Brain microvascular endothelial cell (primary cell): ENCODE measurements at regions not wholly inside any gene's neighbourhood (a gene's known extent, or its start where the extent isn't known, plus 50 kb on each side); places are given as distances from the start of the nearest gene placed in this dataset.

Experiments
- DNase-seq: peaks from one replicate; pipeline ENCODE4 v3.0.0-alpha.2; 2020
- H3K27ac ChIP-seq: fragments of 250-450 bp; sonication (Bioruptor Pico); 2 replicates; pipeline ENCODE4 v1.5.1; 2020; ENCODE audit warnings: mild to moderate bottlenecking, moderate library complexity
- H3K27me3 ChIP-seq: fragments of 250-450 bp; sonication (Bioruptor Pico); replicated peaks from 2 replicates; pipeline ENCODE4 v1.5.1; 2020; ENCODE audit warnings: mild to moderate bottlenecking
- H3K36me3 ChIP-seq: fragments of 250-450 bp; sonication (Bioruptor Pico); replicated peaks from 2 replicates; pipeline ENCODE4 v1.5.1; 2020; ENCODE audit warnings: mild to moderate bottlenecking
- H3K4me3 ChIP-seq: 2 replicates; pipeline ENCODE4 v1.5.1; 2011; ENCODE audit warnings: low read depth, mild to moderate bottlenecking, control low read depth, low read length, moderate library complexity
- in situ Hi-C: cut with HindIII; loops from 2 replicates; pipeline ENCODE4 v1.10.0; 2017; ENCODE audit warnings: low sequenced_read_pairs, low pct_ligation_motif_present
- TF ChIP-seq, protein P1 (sequence below): IDR thresholded peaks from 2 replicates; pipeline ENCODE4 v1.5.1; 2011; ENCODE audit warnings: low read depth, mild to moderate bottlenecking, moderate library complexity, low read length, control low read depth, inconsistent platforms; ENCODE audit errors: missing control alignments

DNA sequence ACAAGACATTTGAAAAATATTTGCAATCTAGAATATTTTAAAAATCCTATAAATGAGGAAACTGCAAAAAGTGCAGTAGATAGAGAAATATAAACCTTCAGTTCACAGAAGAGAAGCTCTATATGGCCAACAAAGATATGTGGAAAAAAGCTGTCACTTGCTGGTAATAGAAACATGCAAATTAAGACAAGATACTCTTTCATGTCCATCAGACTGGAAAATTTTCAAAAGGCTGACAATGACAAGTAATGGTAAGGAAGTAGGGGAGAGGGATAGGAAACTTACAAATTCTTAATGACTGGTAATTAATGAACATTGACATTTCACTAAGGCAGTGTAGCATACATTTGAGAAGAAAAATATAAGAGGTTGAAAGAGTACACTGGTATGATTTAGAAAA lies 147.9 kb downstream of the MRPL39 start:
- Histone ChIP-seq H3K4me3 (no peak overlapping the region), H3K27me3 (no peaks in the 10 kb centered on the region), H3K27ac (no peak overlapping the region), H3K36me3 (no peaks in the 10 kb centered on the region)
- DNase-seq = no peak
- in situ Hi-C loops = no loop called here
- TF ChIP-seq, protein P1, sequence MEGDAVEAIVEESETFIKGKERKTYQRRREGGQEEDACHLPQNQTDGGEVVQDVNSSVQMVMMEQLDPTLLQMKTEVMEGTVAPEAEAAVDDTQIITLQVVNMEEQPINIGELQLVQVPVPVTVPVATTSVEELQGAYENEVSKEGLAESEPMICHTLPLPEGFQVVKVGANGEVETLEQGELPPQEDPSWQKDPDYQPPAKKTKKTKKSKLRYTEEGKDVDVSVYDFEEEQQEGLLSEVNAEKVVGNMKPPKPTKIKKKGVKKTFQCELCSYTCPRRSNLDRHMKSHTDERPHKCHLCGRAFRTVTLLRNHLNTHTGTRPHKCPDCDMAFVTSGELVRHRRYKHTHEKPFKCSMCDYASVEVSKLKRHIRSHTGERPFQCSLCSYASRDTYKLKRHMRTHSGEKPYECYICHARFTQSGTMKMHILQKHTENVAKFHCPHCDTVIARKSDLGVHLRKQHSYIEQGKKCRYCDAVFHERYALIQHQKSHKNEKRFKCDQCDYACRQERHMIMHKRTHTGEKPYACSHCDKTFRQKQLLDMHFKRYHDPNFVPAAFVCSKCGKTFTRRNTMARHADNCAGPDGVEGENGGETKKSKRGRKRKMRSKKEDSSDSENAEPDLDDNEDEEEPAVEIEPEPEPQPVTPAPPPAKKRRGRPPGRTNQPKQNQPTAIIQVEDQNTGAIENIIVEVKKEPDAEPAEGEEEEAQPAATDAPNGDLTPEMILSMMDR = no peak

DNA sequence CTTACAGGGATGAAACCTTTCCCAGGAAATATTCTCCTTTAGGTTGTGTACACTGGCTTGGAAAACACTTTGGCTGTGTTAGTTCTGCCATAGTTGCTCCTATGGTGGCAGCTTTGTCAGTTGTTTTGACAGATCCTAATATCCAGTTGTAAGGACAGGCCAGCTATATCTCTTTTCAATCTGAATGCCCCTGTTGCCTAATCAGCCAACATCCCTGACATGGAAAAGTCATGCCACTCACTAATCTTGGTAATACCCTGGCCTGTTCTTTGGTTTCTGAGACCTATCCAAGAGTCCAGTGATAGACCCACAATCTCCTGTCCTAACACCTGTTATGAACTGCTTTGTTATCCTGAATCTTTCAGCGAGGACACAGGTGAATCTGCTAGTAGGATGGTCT lies 148.8 kb downstream of the MRPL39 start:
- no peak for DNase-seq
- in situ Hi-C loops = no loop called here
- no peaks in the 10 kb centered on the region for H3K36me3 ChIP-seq
- H3K27ac ChIP-seq = no peak overlapping the region
- TF ChIP-seq, protein P1 = no peak
- no peak overlapping the region for H3K4me3 ChIP-seq
- H3K27me3 ChIP-seq = no peaks in the 10 kb centered on the region

GRCh38 chr21:25457946-25458345 lies 149.3 kb downstream of the MRPL39 start:
- no peaks in the 10 kb centered on the region for H3K27me3 ChIP-seq
- no peak overlapping the region for H3K4me3 ChIP-seq
- peak overlapping the region; percentile 58 for H3K27ac ChIP-seq
- no peak for DNase-seq
- in situ Hi-C loops = no loop called here
- TF ChIP-seq, protein P1 = no peak
- H3K36me3 ChIP-seq = no peaks in the 10 kb centered on the region

DNA sequence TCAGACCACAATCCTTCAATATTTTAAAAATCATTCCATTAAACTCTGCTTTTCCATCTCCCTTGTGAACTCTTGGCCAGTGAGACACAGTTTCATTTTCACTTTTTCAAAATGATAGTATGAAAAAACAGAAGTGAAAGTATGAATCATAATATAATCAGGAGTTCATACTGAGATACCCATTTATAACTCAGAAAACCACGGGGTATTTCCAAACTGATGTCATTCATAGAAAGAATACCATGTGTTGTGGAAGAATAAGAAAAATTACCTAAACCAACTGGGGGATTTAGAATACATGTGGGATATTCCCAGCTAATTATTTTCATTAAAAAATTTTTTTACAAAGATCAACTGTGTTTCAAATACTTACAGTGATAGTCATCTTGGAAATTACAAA lies 149.9 kb downstream of the MRPL39 start:
- in situ Hi-C loops = no loop called here
- no peaks in the 10 kb centered on the region for H3K27me3 ChIP-seq
- peak overlapping the region; percentile 83 for H3K27ac ChIP-seq
- peak; percentile 39 for DNase-seq
- TF ChIP-seq, protein P1 = no peak
- H3K4me3 ChIP-seq = peak overlapping the region; percentile 13
- no peaks in the 10 kb centered on the region for H3K36me3 ChIP-seq

GRCh38 chr21:25456672-25457071 lies 150.6 kb downstream of the MRPL39 start:
- Histone ChIP-seq H3K4me3 (no peak overlapping the region), H3K27ac (peak overlapping the region; percentile 83), H3K27me3 (no peaks in the 10 kb centered on the region), H3K36me3 (no peaks in the 10 kb centered on the region)
- DNase-seq = peak; percentile 67
- TF ChIP-seq, protein P1 = no peak
- in situ Hi-C loops = no loop called here

GRCh38 chr21:25453524-25453923 lies 153.8 kb downstream of the MRPL39 start:
- no peak for DNase-seq
- in situ Hi-C loops = no loop called here
- Histone ChIP-seq H3K27ac (no peak overlapping the region), H3K4me3 (no peak overlapping the region), H3K27me3 (no peaks in the 10 kb centered on the region), H3K36me3 (no peaks in the 10 kb centered on the region)
- TF ChIP-seq, protein P1 = no peak
